H9 (cell line): ENCODE measurements at regions not wholly inside any gene's neighbourhood (a gene's known extent, or its start where the extent isn't known, plus 50 kb on each side); places are given as distances from the start of the nearest gene placed in this dataset.

Experiments
- DNase-seq: peaks from one replicate; pipeline ENCODE4 v3.0.0-alpha.2; 2017
- H2AFZ ChIP-seq: one replicate; pipeline ENCODE4 v1.6.1; 2013; ENCODE audit warnings: mild to moderate bottlenecking, low read length, control low read depth, moderate library complexity
- H2AK5ac ChIP-seq: 2 replicates; pipeline ENCODE4 v1.6.1; 2013; ENCODE audit warnings: low read length, control low read depth, mixed read lengths; ENCODE audit not compliant: insufficient read length
- H2BK120ac ChIP-seq: one replicate; pipeline ENCODE4 v1.6.1; 2013; ENCODE audit warnings: low read depth, mild to moderate bottlenecking, low read length, control low read depth, inconsistent platforms; ENCODE audit not compliant: poor library complexity, severe bottlenecking
- H2BK12ac ChIP-seq: 2 replicates; pipeline ENCODE4 v1.6.1; 2013; ENCODE audit warnings: low read length, control low read depth, mixed read lengths, low read depth; ENCODE audit not compliant: insufficient read length
- H2BK15ac ChIP-seq: 2 replicates; pipeline ENCODE4 v1.6.1; 2013; ENCODE audit warnings: low read depth, low read length, control low read depth
- H2BK20ac ChIP-seq: one replicate; pipeline ENCODE4 v1.6.1; 2013; ENCODE audit warnings: low read depth, mild to moderate bottlenecking, low read length, control low read depth, inconsistent platforms; ENCODE audit not compliant: poor library complexity, severe bottlenecking
- H2BK5ac ChIP-seq: 2 replicates; pipeline ENCODE4 v1.6.1; 2013; ENCODE audit warnings: low read length, control low read depth, mixed read lengths; ENCODE audit not compliant: insufficient read length
- H3K14ac ChIP-seq: 2 replicates; pipeline ENCODE4 v1.6.1; 2013; ENCODE audit warnings: low read length, control low read depth; ENCODE audit not compliant: insufficient read depth
- H3K18ac ChIP-seq: 2 replicates; pipeline ENCODE4 v1.6.1; 2013; ENCODE audit warnings: low read depth, mild to moderate bottlenecking, mixed read lengths, low read length, control low read depth; ENCODE audit not compliant: insufficient read length
- H3K23ac ChIP-seq: 2 replicates; pipeline ENCODE4 v1.6.1; 2013; ENCODE audit warnings: low read length, control low read depth, mixed read lengths, low read depth; ENCODE audit not compliant: insufficient read length
- H3K23me2 ChIP-seq: 2 replicates; pipeline ENCODE4 v1.6.1; 2013; ENCODE audit warnings: low read depth, mild to moderate bottlenecking, mixed read lengths, low read length, control low read depth; ENCODE audit not compliant: insufficient read length, poor library complexity, severe bottlenecking
- H3K27ac ChIP-seq: 2 replicates; pipeline ENCODE4 v1.5.1; 2013; ENCODE audit warnings: low read length, control low read depth, mixed read lengths, low read depth; ENCODE audit not compliant: insufficient read length
- H3K27me3 ChIP-seq: 2 replicates; pipeline ENCODE4 v1.6.1; 2013; ENCODE audit warnings: low read length, control low read depth, inconsistent platforms; ENCODE audit not compliant: insufficient read depth
- H3K4ac ChIP-seq: 2 replicates; pipeline ENCODE4 v1.6.1; 2013; ENCODE audit warnings: low read depth, mild to moderate bottlenecking, control low read depth, inconsistent platforms, low read length, moderate library complexity
- H3K4me1 ChIP-seq: 2 replicates; pipeline ENCODE4 v1.6.1; 2013; ENCODE audit warnings: low read length, control low read depth, inconsistent platforms; ENCODE audit not compliant: insufficient read depth
- H3K4me2 ChIP-seq: 2 replicates; pipeline ENCODE4 v1.6.1; 2013; ENCODE audit warnings: low read length, control low read depth, mixed read lengths; ENCODE audit not compliant: insufficient read length, insufficient read depth
- H3K56ac ChIP-seq: 2 replicates; pipeline ENCODE4 v1.6.1; 2013; ENCODE audit warnings: low read depth, mild to moderate bottlenecking, mixed read lengths, low read length, control low read depth; ENCODE audit not compliant: insufficient read length
- H3K79me1 ChIP-seq: 2 replicates; pipeline ENCODE4 v1.6.1; 2013; ENCODE audit warnings: low read depth, mild to moderate bottlenecking, moderate library complexity, low read length, control low read depth, inconsistent platforms; ENCODE audit not compliant: insufficient read depth, poor library complexity, severe bottlenecking
- H3K79me2 ChIP-seq: 2 replicates; pipeline ENCODE4 v1.6.1; 2013; ENCODE audit warnings: low read length, control low read depth, inconsistent platforms; ENCODE audit not compliant: insufficient read depth
- H3K9ac ChIP-seq: 2 replicates; pipeline ENCODE4 v1.6.1; 2013; ENCODE audit warnings: low read length, control low read depth, mixed read lengths; ENCODE audit not compliant: insufficient read length; ENCODE audit errors: extremely low read depth
- H3K9me3 ChIP-seq: one replicate; pipeline ENCODE4 v1.6.1; 2013; ENCODE audit warnings: low read depth, low read length, inconsistent platforms; ENCODE audit not compliant: control insufficient read depth
- H3T11ph ChIP-seq: one replicate; pipeline ENCODE4 v1.6.1; 2013; ENCODE audit warnings: mild to moderate bottlenecking, low read length, control low read depth, inconsistent platforms
- H4K20me1 ChIP-seq: one replicate; pipeline ENCODE4 v1.6.1; 2013; ENCODE audit not compliant: control insufficient read depth, insufficient read length, insufficient read depth
- H4K5ac ChIP-seq: 2 replicates; pipeline ENCODE4 v1.6.1; 2013; ENCODE audit warnings: low read depth, mild to moderate bottlenecking, mixed read lengths, low read length, control low read depth; ENCODE audit not compliant: insufficient read length
- H4K8ac ChIP-seq: replicated peaks from 2 replicates; pipeline ENCODE4 v1.6.1; 2013; ENCODE audit warnings: low read length, control low read depth, mixed read lengths, low read depth; ENCODE audit not compliant: insufficient read length
- H4K91ac ChIP-seq: 2 replicates; pipeline ENCODE4 v1.6.1; 2013; ENCODE audit warnings: low read depth, mild to moderate bottlenecking, moderate library complexity, mixed read lengths, low read length, control low read depth; ENCODE audit not compliant: insufficient read length
- H3K27ac Mint-ChIP-seq, 3 experiments: 2 replicates in 2 of 3; 3 replicates in 1 of 3; pipeline ENCODE4 v1.8.0; 2020 to 2021; ENCODE audit warnings: mixed read lengths in 3 of 3, mild to moderate bottlenecking in 1 of 3, moderate library complexity in 1 of 3
- H3K27me3 Mint-ChIP-seq: 2 replicates; pipeline ENCODE4 v1.8.0; 2021; ENCODE audit warnings: low read depth, mild to moderate bottlenecking, moderate library complexity, mixed read lengths
- H3K36me3 Mint-ChIP-seq, 3 experiments: 2 replicates in 2 of 3; 3 replicates in 1 of 3; pipeline ENCODE4 v1.8.0; 2020 to 2021; ENCODE audit warnings: low read depth in 3 of 3, mixed read lengths in 3 of 3; ENCODE audit not compliant: insufficient read depth in 1 of 3
- H3K4me1 Mint-ChIP-seq, 2 experiments: 2 replicates each; pipeline ENCODE4 v1.8.0; 2020; ENCODE audit warnings: mixed read lengths in 2 of 2
- H3K4me3 Mint-ChIP-seq, 2 experiments: 2 replicates in 1 of 2; 3 replicates in 1 of 2; pipeline ENCODE4 v1.8.0; 2020 to 2021; ENCODE audit warnings: mild to moderate bottlenecking in 2 of 2, mixed read lengths in 2 of 2, moderate library complexity in 1 of 2
- H3K9me3 Mint-ChIP-seq, 2 experiments: 2 replicates in 1 of 2; 3 replicates in 1 of 2; pipeline ENCODE4 v1.8.0; 2020; ENCODE audit warnings: mild to moderate bottlenecking in 2 of 2, mixed read lengths in 2 of 2, moderate library complexity in 1 of 2
- CTCF ChIP-seq: fragments of 200-600 bp; sonication (generic); conservative IDR thresholded peaks from 3 replicates; pipeline ENCODE4 v1.8.0; 2021; ENCODE audit warnings: antibody characterized with exemption, mild to moderate bottlenecking
- WGBS: extraction: QIAGEN DNeasy Blood & Tissue Kit; methylation state at CpG from one replicate; pipeline ENCODE4 v1.1.7; 2013; ENCODE audit warnings: missing lambda C conversion rate, low lambda C conversion rate, mixed read lengths; ENCODE audit not compliant: insufficient read length; ENCODE audit errors: extremely low coverage; 5-methylcytosine and 5-hydroxymethylcytosine counted together

GRCh38 chrX:5695971-5696370 lies 532.7 kb downstream of the NLGN4X start:
- TF ChIP-seq CTCF = no peak
- no peak overlapping the region for H3K4me2 ChIP-seq
- H3K14ac ChIP-seq = no peak overlapping the region
- H4K5ac ChIP-seq = no peak overlapping the region
- Mint-ChIP-seq H3K27me3 (no peaks in the 10 kb centered on the region), H3K36me3 (no peaks in the 10 kb centered on the region), H3K4me1 (peaks cover 11 to 13% of the 10 kb centered on the region in 2 experiments), H3K4me3 (no peak overlapping the region), H3K27ac (no peak overlapping the region), H3K9me3 (no peaks in the 10 kb centered on the region)
- no peak overlapping the region for H2BK15ac ChIP-seq
- H2BK20ac ChIP-seq = no peak overlapping the region
- no peak overlapping the region for H3K9ac ChIP-seq
- H2BK12ac ChIP-seq = no peak overlapping the region
- no peak overlapping the region for H3K27ac ChIP-seq
- H4K91ac ChIP-seq = no peak overlapping the region
- DNase-seq = no peak
- H2BK5ac ChIP-seq = no peak overlapping the region
- H4K8ac ChIP-seq = no peak overlapping the region
- no peak overlapping the region for H3K23ac ChIP-seq
- no peaks in the 10 kb centered on the region for H3K23me2 ChIP-seq
- H2AFZ ChIP-seq = no peak overlapping the region
- H2AK5ac ChIP-seq = no peak overlapping the region
- no peaks in the 10 kb centered on the region for H3K27me3 ChIP-seq
- no peak overlapping the region for H3K18ac ChIP-seq
- no peaks in the 10 kb centered on the region for H3K79me1 ChIP-seq
- no CpG with 5 or more reads among the region's 7 CpGs for WGBS
- H3T11ph ChIP-seq = no peak overlapping the region
- H3K9me3 ChIP-seq = no peaks in the 10 kb centered on the region
- H4K20me1 ChIP-seq = no peaks in the 10 kb centered on the region
- H3K56ac ChIP-seq = no peak overlapping the region
- no peaks in the 10 kb centered on the region for H3K79me2 ChIP-seq
- H3K4ac ChIP-seq = no peak overlapping the region
- H3K4me1 ChIP-seq = peaks cover 3% of the 10 kb centered on the region; the same call in 1 of the 2 replicates
- no peak overlapping the region for H2BK120ac ChIP-seq
